Coronary artery (tissue), 2 donors: ENCODE measurements at regions not wholly inside any gene's neighbourhood (a gene's known extent, or its start where the extent isn't known, plus 50 kb on each side); places are given as distances from the start of the nearest gene placed in this dataset.

Source experiments
- DNase-seq: peaks from one replicate; pipeline ENCODE4 v3.0.0-alpha.2; 2017; ENCODE audit warnings: low spot score
- H3K27ac ChIP-seq, 2 donors: fragments of 200-600 bp; sonication (generic); one replicate each; pipeline ENCODE4 v1.5.1; 2016 to 2019
- H3K4me3 ChIP-seq: fragments of 200-600 bp; sonication (generic); 2 replicates; pipeline ENCODE4 v1.5.1; 2016; ENCODE audit warnings: mild to moderate bottlenecking, moderate library complexity
- CTCF ChIP-seq: fragments of 200-600 bp; sonication (generic); IDR thresholded peaks from one replicate; pipeline ENCODE4 v1.5.1; 2019; ENCODE audit warnings: antibody characterized with exemption

GRCh38 chr22:27475548-27475897 lies 326.0 kb downstream of the MN1 start:
- TF ChIP-seq CTCF, result no peak
- Histone ChIP-seq H3K27ac (no peak overlapping the region), H3K4me3 (no peak overlapping the region)
- no peak for DNase-seq

GRCh38 chr22:27476318-27476717 lies 325.2 kb downstream of the MN1 start:
- no peak for DNase-seq
- H3K27ac ChIP-seq, result no peak overlapping the region
- TF ChIP-seq CTCF, result no peak
- no peak overlapping the region for H3K4me3 ChIP-seq

DNA sequence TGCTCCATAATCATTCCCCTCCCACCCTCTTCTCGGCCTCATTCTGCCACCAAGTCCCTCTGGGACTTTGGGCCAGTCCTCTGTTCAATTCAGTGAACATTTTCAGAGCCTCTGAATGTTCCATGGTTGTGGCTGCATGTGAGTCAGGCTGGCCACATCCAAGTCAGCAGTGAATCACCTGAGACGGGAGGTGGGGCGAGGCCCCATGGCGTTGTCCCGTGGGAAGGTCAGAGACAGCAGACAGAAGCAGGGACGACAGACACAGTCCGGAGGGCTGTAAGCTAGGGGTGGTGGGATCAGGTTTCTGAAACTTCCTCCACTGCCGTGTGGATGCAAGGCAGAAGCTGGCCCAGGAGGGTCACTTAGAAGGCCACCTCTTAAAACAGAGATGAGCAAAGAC lies 324.8 kb downstream of the MN1 start:
- TF ChIP-seq CTCF, result no peak
- no peak for DNase-seq
- H3K4me3 ChIP-seq, result no peak overlapping the region
- no peak overlapping the region for H3K27ac ChIP-seq

DNA sequence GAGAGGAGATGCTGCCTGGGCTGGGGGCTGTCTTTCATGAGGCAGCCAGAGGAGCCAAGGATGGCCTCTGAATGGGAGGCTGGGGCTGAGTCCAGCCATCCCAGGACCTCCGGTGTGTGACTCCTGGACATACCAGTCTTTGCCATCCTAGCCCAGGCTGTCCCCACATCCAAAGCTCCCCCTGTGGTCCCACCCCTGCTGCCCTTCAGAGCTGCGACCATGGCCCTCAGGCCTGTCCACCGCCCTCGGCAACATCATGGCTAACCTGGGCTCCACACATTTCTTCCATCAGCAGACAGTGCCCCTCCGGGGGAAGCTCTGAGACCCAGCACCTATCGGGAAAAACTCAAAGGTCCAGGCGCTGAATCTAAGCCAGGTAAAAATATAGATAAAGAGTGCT lies 324.4 kb downstream of the MN1 start:
- no peak for TF ChIP-seq CTCF
- no peak overlapping the region for H3K4me3 ChIP-seq
- H3K27ac ChIP-seq, result no peak overlapping the region
- DNase-seq, result no peak

- DNase-seq, result no peak
- TF ChIP-seq CTCF, result no peak
- no peak overlapping the region for H3K4me3 ChIP-seq
- no peak overlapping the region for H3K27ac ChIP-seq
Observed at GRCh38 chr22:27480487-27480886, 321.1 kb downstream of the MN1 start.

DNA sequence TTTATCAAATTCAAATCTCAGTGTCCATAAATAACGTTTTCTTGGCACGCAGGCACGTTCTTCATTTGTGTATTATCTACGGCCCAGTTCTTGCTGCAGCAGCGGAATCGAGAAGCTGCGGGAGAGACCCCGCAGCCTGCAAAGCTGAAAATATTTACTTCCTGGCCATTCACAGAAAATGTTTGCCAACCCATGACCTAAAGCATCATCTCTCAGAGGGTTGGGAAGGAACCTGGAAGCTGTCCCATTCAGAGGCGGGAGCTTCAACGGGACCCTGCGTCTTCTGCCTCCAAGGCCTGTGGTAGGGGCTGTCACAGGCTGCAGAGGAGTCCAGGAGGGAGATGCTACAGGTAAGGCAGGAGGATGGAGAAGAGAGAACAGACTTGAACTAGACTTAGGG lies 319.2 kb downstream of the MN1 start:
- TF ChIP-seq CTCF, result no peak
- Histone ChIP-seq H3K27ac (no peak overlapping the region), H3K4me3 (no peak overlapping the region)
- no peak for DNase-seq

- no peak overlapping the region for H3K4me3 ChIP-seq
- no peak overlapping the region for H3K27ac ChIP-seq
- TF ChIP-seq CTCF, result no peak
- DNase-seq, result no peak
Observed at GRCh38 chr22:27483095-27483785, 318.3 kb downstream of the MN1 start.
